Fibroblast of peridontal ligament (primary cell): ENCODE measurements at regions not wholly inside any gene's neighbourhood (a gene's known extent, or its start where the extent isn't known, plus 50 kb on each side); places are given as distances from the start of the nearest gene placed in this dataset.
"Not testable (repeated sequence)": the region's sequence is repeated elsewhere in the genome, so short reads cannot be mapped to it uniquely, and the experiment has no call there.

Experiments
- DNase-seq: peaks from one replicate; pipeline ENCODE4 v3.0.0-alpha.2; 2010; ENCODE audit errors: extremely low read depth

GRCh38 chr15:39498629-39499028, 82.2 kb upstream of the THBS1 start:
- peak; percentile 62 for DNase-seq

- peak; percentile 28 for DNase-seq
Measured at GRCh38 chr15:39499042-39499441, 81.8 kb upstream of the THBS1 start.

GRCh38 chr15:39499681-39500080, 81.2 kb upstream of the THBS1 start:
- peak; percentile 52 for DNase-seq

- peak; percentile 57 for DNase-seq
Measured at GRCh38 chr15:39501366-39502081, 79.4 kb upstream of the THBS1 start.

GRCh38 chr15:39502082-39502447, 78.8 kb upstream of the THBS1 start:
- no peak for DNase-seq

GRCh38 chr15:39502611-39503195, 78.2 kb upstream of the THBS1 start:
- DNase-seq, result peak; percentile 54

- DNase-seq, result no peak
Measured at GRCh38 chr15:39503526-39503925, 77.4 kb upstream of the THBS1 start.

- DNase-seq, result peak; percentile 88
Measured at GRCh38 chr15:39504808-39505207, 76.1 kb upstream of the THBS1 start.

- DNase-seq, result no peak
Measured at GRCh38 chr15:39506146-39506545, 74.7 kb upstream of the THBS1 start.

GRCh38 chr15:39508536-39508935, 72.3 kb upstream of the THBS1 start:
- no peak for DNase-seq

- no peak for DNase-seq
Measured at GRCh38 chr15:39510001-39510701, 70.7 kb upstream of the THBS1 start.

- peak; percentile 83 for DNase-seq
Measured at GRCh38 chr15:39511000-39511915, 69.6 kb upstream of the THBS1 start.

GRCh38 chr15:39511916-39512260, 69.0 kb upstream of the THBS1 start:
- DNase-seq, result peak; percentile 74

GRCh38 chr15:39512643-39513042, 68.2 kb upstream of the THBS1 start:
- no peak for DNase-seq

GRCh38 chr15:39513936-39514335, 66.9 kb upstream of the THBS1 start:
- peak; percentile 82 for DNase-seq

- DNase-seq, result no peak
Measured at GRCh38 chr15:39514933-39515332, 65.9 kb upstream of the THBS1 start.

- no peak for DNase-seq
Measured at GRCh38 chr15:39515765-39516164, 65.1 kb upstream of the THBS1 start.

- DNase-seq, result no peak
Measured at GRCh38 chr15:39517122-39517855, 63.6 kb upstream of the THBS1 start.

GRCh38 chr15:39523968-39524367, 56.9 kb upstream of the THBS1 start:
- DNase-seq, result not testable (repeated sequence)

- no peak for DNase-seq
Measured at GRCh38 chr15:39529457-39529856, 51.4 kb upstream of the THBS1 start.
